BLaER1 treated with 17β-estradiol and CSF1 and Interleukin-3, amounts not matched to agents 10 nM and 100 nM (cell line): ENCODE measurements at regions not wholly inside any gene's neighbourhood (a gene's known extent, or its start where the extent isn't known, plus 50 kb on each side); places are given as distances from the start of the nearest gene placed in this dataset.

ENCODE experiments used
- H3K27ac ChIP-seq, 11 experiments: shearing (Covaris generic); formaldehyde crosslinking; 2 replicates each; pipeline ENCODE4 v1.8.1; 2022
- H3K27me3 ChIP-seq, 11 experiments: shearing (Covaris generic); formaldehyde crosslinking; 2 replicates each; pipeline ENCODE4 v1.8.1; 2022
- H3K36me3 ChIP-seq, 11 experiments: shearing (Covaris generic); formaldehyde crosslinking; 2 replicates each; pipeline ENCODE4 v1.8.1; 2022
- H3K4me1 ChIP-seq, 10 experiments: shearing (Covaris generic); formaldehyde crosslinking; 2 replicates each; pipeline ENCODE4 v1.8.1; 2022
- H3K4me2 ChIP-seq, 11 experiments: shearing (Covaris generic); formaldehyde crosslinking; 2 replicates each; pipeline ENCODE4 v1.8.1; 2022
- H3K4me3 ChIP-seq, 10 experiments: shearing (Covaris generic); formaldehyde crosslinking; 2 replicates each; pipeline ENCODE4 v1.8.1; 2022
- H3K9ac ChIP-seq, 11 experiments: shearing (Covaris generic); formaldehyde crosslinking; 2 replicates each; pipeline ENCODE4 v1.8.1; 2022
- H3K9me3 ChIP-seq, 11 experiments: shearing (Covaris generic); formaldehyde crosslinking; replicated peaks in 1 of 11; 2 replicates each; pipeline ENCODE4 v1.8.1; 2022
- H4K20me1 ChIP-seq, 11 experiments: shearing (Covaris generic); formaldehyde crosslinking; 2 replicates each; pipeline ENCODE4 v1.8.1; 2022
- Cebpa-rat ChIP-seq, 11 experiments: shearing (Covaris generic); IDR thresholded peaks; 2 replicates each; pipeline ENCODE4 v1.8.1; 2022

DNA sequence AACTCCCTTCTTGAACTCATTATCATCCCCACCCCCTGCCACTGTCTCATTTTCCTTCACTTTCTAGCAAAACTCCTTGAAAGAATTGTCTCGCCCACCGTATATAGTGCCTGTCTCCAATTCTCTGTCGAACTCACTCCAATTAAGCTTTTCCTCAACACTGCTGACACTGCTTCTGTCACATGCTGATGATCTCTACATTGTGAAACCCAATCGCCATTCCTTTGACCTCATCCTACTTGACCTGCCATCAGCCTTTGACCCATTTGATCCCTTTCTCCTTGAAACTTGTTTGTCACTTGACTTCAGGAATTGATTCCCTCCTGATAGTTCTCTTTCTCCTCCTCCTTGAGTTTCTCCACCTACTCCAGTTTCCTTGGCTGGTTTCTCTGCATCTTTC, 54.8 kb downstream of the CCDC71L start:
- Histone ChIP-seq H3K4me3 (no peak overlapping the region), H4K20me1 (no peaks in the 10 kb centered on the region), H3K4me1 (peaks cover 0 to 5% (median 0%) of the 10 kb centered on the region in 10 experiments; a peak in 3 of 20 replicates), H3K27me3 (no peaks in the 10 kb centered on the region), H3K27ac (no peak overlapping the region), H3K9me3 (no peaks in the 10 kb centered on the region), H3K36me3 (no peaks in the 10 kb centered on the region), H3K4me2 (no peak overlapping the region), H3K9ac (no peak overlapping the region)
- TF ChIP-seq Cebpa-rat (IDR thresholded peaks at IDR 0.05) = no peak

- H4K20me1 ChIP-seq = no peaks in the 10 kb centered on the region
- no peaks in the 10 kb centered on the region for H3K27me3 ChIP-seq
- no peak overlapping the region for H3K9ac ChIP-seq
- H3K27ac ChIP-seq = no peak overlapping the region
- no peaks in the 10 kb centered on the region for H3K9me3 ChIP-seq
- no peak overlapping the region for H3K4me3 ChIP-seq
- no peak overlapping the region for H3K4me2 ChIP-seq
- H3K36me3 ChIP-seq = no peaks in the 10 kb centered on the region
- no peak for TF ChIP-seq Cebpa-rat (IDR thresholded peaks at IDR 0.05)
- H3K4me1 ChIP-seq = peaks cover 0 to 5% (median 0%) of the 10 kb centered on the region in 10 experiments; a peak in 3 of 20 replicates
Observed at GRCh38 chr7:106604971-106605370, 56.0 kb downstream of the CCDC71L start.

- H3K27me3 ChIP-seq = no peaks in the 10 kb centered on the region
- H3K9ac ChIP-seq = no peak overlapping the region
- peak overlapping the region in 2 of 11 experiments; percentile 5 to 33; a peak in 2 of 22 replicates for H3K4me2 ChIP-seq
- H3K27ac ChIP-seq = no peak overlapping the region
- TF ChIP-seq Cebpa-rat (IDR thresholded peaks at IDR 0.05) = no peak
- no peaks in the 10 kb centered on the region for H3K36me3 ChIP-seq
- H3K4me3 ChIP-seq = no peak overlapping the region
- H3K9me3 ChIP-seq = peaks cover 0 to under 1% (median 0%) of the 10 kb centered on the region in 11 experiments; a peak in 1 of 22 replicates
- peaks cover 0 to 5% (median 0%) of the 10 kb centered on the region in 10 experiments; a peak in 3 of 20 replicates for H3K4me1 ChIP-seq
- H4K20me1 ChIP-seq = no peaks in the 10 kb centered on the region
Observed at GRCh38 chr7:106604303-106604924, 56.5 kb downstream of the CCDC71L start.

- peaks cover 0 to 5% (median 0%) of the 10 kb centered on the region in 11 experiments; a peak in 2 of 22 replicates for H3K9me3 ChIP-seq
- H3K27ac ChIP-seq = no peak overlapping the region
- no peak overlapping the region for H3K4me3 ChIP-seq
- no peak overlapping the region for H3K9ac ChIP-seq
- no peaks in the 10 kb centered on the region for H4K20me1 ChIP-seq
- H3K27me3 ChIP-seq = no peaks in the 10 kb centered on the region
- no peak overlapping the region for H3K4me2 ChIP-seq
- H3K4me1 ChIP-seq = peaks cover 0 to 9% (median 0%) of the 10 kb centered on the region in 10 experiments; a peak in 3 of 20 replicates
- TF ChIP-seq Cebpa-rat (IDR thresholded peaks at IDR 0.05) = no peak
- H3K36me3 ChIP-seq = no peaks in the 10 kb centered on the region
Observed at GRCh38 chr7:106603346-106603745, 57.6 kb downstream of the CCDC71L start.

- Histone ChIP-seq H3K27me3 (no peaks in the 10 kb centered on the region), H3K4me3 (no peak overlapping the region), H3K9me3 (peaks cover 0 to 5% (median 0%) of the 10 kb centered on the region in 11 experiments; a peak in 2 of 22 replicates), H3K36me3 (no peaks in the 10 kb centered on the region), H3K9ac (no peak overlapping the region), H3K4me2 (no peak overlapping the region), H4K20me1 (no peaks in the 10 kb centered on the region), H3K4me1 (peaks cover 0 to 9% (median 0%) of the 10 kb centered on the region in 10 experiments; a peak in 3 of 20 replicates), H3K27ac (no peak overlapping the region)
- no peak for TF ChIP-seq Cebpa-rat (IDR thresholded peaks at IDR 0.05)
Observed at GRCh38 chr7:106602062-106602461, 58.9 kb downstream of the CCDC71L start.

- Histone ChIP-seq H3K4me1 (peaks cover 0 to 9% (median 0%) of the 10 kb centered on the region in 10 experiments; a peak in 3 of 20 replicates), H3K36me3 (no peaks in the 10 kb centered on the region), H3K9me3 (peaks cover 0 to 5% (median 0%) of the 10 kb centered on the region in 11 experiments; a peak in 2 of 22 replicates), H3K4me2 (no peak overlapping the region), H4K20me1 (no peaks in the 10 kb centered on the region), H3K27ac (no peak overlapping the region), H3K27me3 (no peaks in the 10 kb centered on the region), H3K4me3 (no peak overlapping the region), H3K9ac (no peak overlapping the region)
- TF ChIP-seq Cebpa-rat (IDR thresholded peaks at IDR 0.05) = no peak
Observed at GRCh38 chr7:106600569-106601373, 60.2 kb downstream of the CCDC71L start.

DNA sequence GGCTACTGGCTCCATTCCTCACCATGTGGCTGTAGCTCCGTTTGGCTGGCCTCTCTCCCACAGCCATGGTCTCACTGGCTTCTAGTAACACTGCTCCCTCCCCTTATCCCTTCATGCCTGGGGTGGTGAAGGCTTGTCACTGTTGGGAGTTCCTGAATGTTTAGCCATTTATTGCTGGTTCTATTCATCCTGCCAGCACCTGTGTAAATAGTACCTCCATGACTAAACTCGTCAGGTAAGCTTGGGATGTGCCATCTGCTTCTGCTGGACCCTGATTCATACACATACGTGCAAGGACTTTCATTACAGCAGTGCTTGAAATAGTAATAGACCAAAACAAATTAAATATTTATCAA, 61.6 kb downstream of the CCDC71L start:
- no peak overlapping the region for H3K27ac ChIP-seq
- no peak overlapping the region for H3K9ac ChIP-seq
- H4K20me1 ChIP-seq = no peaks in the 10 kb centered on the region
- H3K4me2 ChIP-seq = 0 out of 22 replicates have a peak overlapping the region, but pooled peaks of 1 of the 11 experiments have one; percentile 32
- H3K9me3 ChIP-seq = peaks cover 0 to 5% (median 0%) of the 10 kb centered on the region in 11 experiments; a peak in 2 of 22 replicates
- H3K4me3 ChIP-seq = no peak overlapping the region
- H3K4me1 ChIP-seq = peaks cover 0 to 5% (median 0%) of the 10 kb centered on the region in 10 experiments; a peak in 3 of 20 replicates
- no peak for TF ChIP-seq Cebpa-rat (IDR thresholded peaks at IDR 0.05)
- H3K36me3 ChIP-seq = no peaks in the 10 kb centered on the region
- no peaks in the 10 kb centered on the region for H3K27me3 ChIP-seq

DNA sequence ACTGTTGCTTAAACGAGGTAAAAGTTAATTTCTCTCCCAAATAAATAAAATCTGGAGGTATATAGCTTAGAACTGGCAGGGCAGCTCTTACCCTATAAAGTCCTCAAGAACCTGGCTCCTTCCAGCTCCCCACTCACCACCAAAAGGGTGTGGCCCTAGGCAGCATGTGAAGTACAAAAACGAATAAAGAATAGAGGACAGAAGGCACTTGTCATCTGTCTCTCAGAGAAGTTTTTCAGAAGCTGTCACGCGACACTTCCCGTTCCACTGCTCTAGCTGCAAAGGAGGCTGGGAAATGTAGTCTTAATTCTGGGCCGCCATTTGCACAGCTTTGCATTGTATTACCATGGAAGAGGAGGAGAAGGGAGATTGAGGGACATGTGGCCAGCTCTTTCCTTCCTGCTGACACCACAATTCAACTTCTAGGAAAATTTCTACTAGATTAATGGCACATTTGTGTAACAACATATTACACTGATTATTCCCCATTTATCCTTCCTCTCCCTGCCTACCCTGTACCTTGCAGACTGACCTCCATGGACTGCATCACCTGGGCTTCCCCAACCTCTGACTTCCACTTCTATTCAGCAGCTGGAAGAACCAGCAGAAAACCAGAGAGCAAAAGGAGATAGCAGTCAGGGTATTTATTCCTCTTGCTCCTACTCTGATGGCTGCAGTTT, 62.2 kb downstream of the CCDC71L start:
- H3K36me3 ChIP-seq = no peaks in the 10 kb centered on the region
- H3K4me2 ChIP-seq = peak overlapping the region in 7 of 11 experiments; percentile 5 to 49 (median 32); a peak in 4 of 22 replicates
- no peak overlapping the region for H3K9ac ChIP-seq
- TF ChIP-seq Cebpa-rat (IDR thresholded peaks at IDR 0.05) = no peak
- H3K4me1 ChIP-seq = 0 out of 20 replicates have a peak, but pooled peaks cover 0 to 4% (median 0%) of the 10 kb centered on the region in 10 experiments
- no peaks in the 10 kb centered on the region for H3K27me3 ChIP-seq
- peak overlapping the region in 1 of 11 experiments; percentile 51; a peak in 1 of 22 replicates for H3K27ac ChIP-seq
- peaks cover 0 to 5% (median 0%) of the 10 kb centered on the region in 11 experiments; a peak in 2 of 22 replicates for H3K9me3 ChIP-seq
- H4K20me1 ChIP-seq = no peaks in the 10 kb centered on the region
- H3K4me3 ChIP-seq = peak overlapping the region in 1 of 10 experiments; percentile 27; a peak in 1 of 20 replicates
